Activated naive CD4-positive, alpha-beta T cell treated with anti-CD3 and anti-CD28 coated beads for 36 hours (primary cell): ENCODE measurements at regions not wholly inside any gene's neighbourhood (a gene's known extent, or its start where the extent isn't known, plus 50 kb on each side); places are given as distances from the start of the nearest gene placed in this dataset.
"Not testable (repeated sequence)": the region's sequence is repeated elsewhere in the genome, so short reads cannot be mapped to it uniquely, and the experiment has no call there.

Source experiments
- CTCF ChIA-PET: fragments of 350-600 bp; sonication (Branson Sonifier 250); formaldehyde crosslinking; loops from one replicate; lab custom pipeline; 2021; ENCODE audit warnings: antibody characterized with exemption; lab: Charles Lee
- DNase-seq: peaks from one replicate; pipeline ENCODE4 v3.0.0-alpha.2; 2020
- H3K27ac Mint-ChIP-seq: one replicate; pipeline ENCODE4 v1.8.0; 2021; ENCODE audit warnings: mild to moderate bottlenecking, mixed read lengths
- H3K27me3 Mint-ChIP-seq: one replicate; pipeline ENCODE4 v1.8.0; 2021; ENCODE audit warnings: low read depth, mixed read lengths
- H3K36me3 Mint-ChIP-seq: one replicate; pipeline ENCODE4 v1.8.0; 2021; ENCODE audit warnings: low read depth, mixed read lengths
- H3K4me1 Mint-ChIP-seq: one replicate; pipeline ENCODE4 v1.8.0; 2021; ENCODE audit warnings: low read depth, mixed read lengths
- H3K4me3 Mint-ChIP-seq: one replicate; pipeline ENCODE4 v1.8.0; 2021; ENCODE audit warnings: mild to moderate bottlenecking, moderate library complexity, mixed read lengths
- H3K9me3 Mint-ChIP-seq: one replicate; pipeline ENCODE4 v1.8.0; 2021; ENCODE audit warnings: mixed read lengths
- intact Hi-C: fragments of 100-400 bp; cut with micrococcal nuclease; formaldehyde crosslinking; loops from one replicate; pipeline ENCODE4 v1.15.1; 2023

DNA sequence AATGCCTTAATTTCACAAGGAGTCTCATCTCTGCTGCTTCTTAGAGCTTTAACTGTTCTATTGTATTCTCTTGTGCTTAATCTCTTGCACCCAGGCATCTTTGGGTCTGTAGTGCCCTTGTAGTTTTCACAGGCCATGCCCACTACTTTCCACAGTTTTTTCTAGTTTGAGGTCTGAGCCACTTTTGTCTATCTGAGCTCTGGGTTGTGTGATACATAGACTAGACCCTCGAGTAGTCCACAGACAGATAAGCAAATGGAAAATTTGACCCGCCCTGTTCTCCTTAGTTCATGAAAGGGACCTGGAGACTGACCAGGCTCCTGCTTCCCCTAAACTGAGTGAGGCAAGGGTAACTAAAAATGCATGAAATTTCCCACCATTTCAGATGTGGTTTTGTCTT lies 466.8 kb upstream of the ZEB2 start:
- CTCF ChIA-PET = no interaction called here

DNA sequence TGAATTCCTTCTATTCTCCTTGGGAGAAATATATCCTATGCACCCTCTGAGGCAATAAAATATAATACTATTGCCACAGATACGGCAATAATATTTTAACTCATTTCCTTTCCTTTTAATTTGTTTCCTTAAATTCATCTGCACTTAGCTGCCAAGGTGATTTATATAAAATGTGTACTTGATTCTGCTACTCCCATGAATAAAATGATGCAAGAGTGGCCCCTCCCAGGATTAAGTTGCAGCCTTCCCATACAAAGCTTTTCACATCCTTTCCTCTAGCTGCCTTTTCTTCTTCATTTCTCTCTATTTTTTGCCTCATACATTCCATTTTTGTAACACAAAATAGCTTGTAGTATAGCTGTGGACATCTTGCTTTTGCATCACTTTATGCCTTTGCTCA lies 464.1 kb upstream of the ZEB2 start:
- H3K36me3 Mint-ChIP-seq = peaks cover 2% of the 10 kb centered on the region
- intact Hi-C loops = no loop called here
- H3K27ac Mint-ChIP-seq = no peak overlapping the region
- no peak overlapping the region for H3K4me3 Mint-ChIP-seq
- no peaks in the 10 kb centered on the region for H3K4me1 Mint-ChIP-seq
- DNase-seq = no peak
- H3K9me3 Mint-ChIP-seq = no peaks in the 10 kb centered on the region
- no peaks in the 10 kb centered on the region for H3K27me3 Mint-ChIP-seq
- CTCF ChIA-PET = no interaction called here

More for the DNA sequence above, 466.8 kb upstream of the ZEB2 start:
- intact Hi-C loops = no loop called here
- Mint-ChIP-seq H3K27ac (no peak overlapping the region), H3K9me3 (no peaks in the 10 kb centered on the region), H3K36me3 (peaks cover 2% of the 10 kb centered on the region), H3K27me3 (peaks cover 3% of the 10 kb centered on the region), H3K4me1 (no peaks in the 10 kb centered on the region), H3K4me3 (no peak overlapping the region)
- no peak for DNase-seq

GRCh38 chr2:144983107-144983506 lies 463.2 kb upstream of the ZEB2 start:
- Mint-ChIP-seq H3K9me3 (no peaks in the 10 kb centered on the region), H3K36me3 (peaks cover 2% of the 10 kb centered on the region), H3K27me3 (no peaks in the 10 kb centered on the region), H3K4me1 (no peaks in the 10 kb centered on the region), H3K27ac (no peak overlapping the region), H3K4me3 (no peak overlapping the region)
- CTCF ChIA-PET = no interaction called here
- DNase-seq = no peak
- intact Hi-C loops = no loop called here

GRCh38 chr2:144982481-144982880 lies 462.6 kb upstream of the ZEB2 start:
- H3K36me3 Mint-ChIP-seq = peaks cover 2% of the 10 kb centered on the region
- no peaks in the 10 kb centered on the region for H3K9me3 Mint-ChIP-seq
- no peaks in the 10 kb centered on the region for H3K4me1 Mint-ChIP-seq
- no peak overlapping the region for H3K4me3 Mint-ChIP-seq
- intact Hi-C loops = no loop called here
- H3K27ac Mint-ChIP-seq = no peak overlapping the region
- H3K27me3 Mint-ChIP-seq = no peaks in the 10 kb centered on the region
- CTCF ChIA-PET = no interaction called here
- DNase-seq = no peak

- CTCF ChIA-PET = interaction anchor here (0.6 kb wide), 1 partner anchor 452 kb away, joined by 5 read pairs; no protein-coding TSS in a partner anchor
- H3K27ac Mint-ChIP-seq = no peak overlapping the region
- no peak for DNase-seq
- H3K36me3 Mint-ChIP-seq = no peaks in the 10 kb centered on the region
- H3K4me1 Mint-ChIP-seq = no peaks in the 10 kb centered on the region
- H3K9me3 Mint-ChIP-seq = peaks cover 2% of the 10 kb centered on the region
- H3K4me3 Mint-ChIP-seq = no peak overlapping the region
- no peaks in the 10 kb centered on the region for H3K27me3 Mint-ChIP-seq
- intact Hi-C loops = no loop called here
These were observed 456.0 kb upstream of the ZEB2 start for GRCh38 chr2:144975881-144976280.

DNA sequence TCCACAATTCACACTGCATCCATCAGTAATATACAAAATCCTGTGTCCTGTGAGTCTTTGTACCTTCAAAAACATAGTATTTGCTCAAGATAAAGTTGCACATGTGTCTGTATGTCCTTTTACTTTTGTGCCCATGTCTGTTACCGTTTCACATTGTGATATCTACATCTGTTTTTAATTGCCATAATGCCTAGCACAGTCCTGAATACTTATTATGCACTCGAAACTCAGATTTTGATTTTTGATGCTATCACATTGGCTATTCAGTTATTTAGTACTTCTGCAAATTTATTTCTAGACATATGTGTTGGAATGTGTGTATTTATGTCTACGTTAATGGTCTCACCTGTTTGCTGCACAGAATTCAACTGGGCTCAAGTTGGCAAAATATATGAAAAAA lies 452.8 kb upstream of the ZEB2 start:
- no peaks in the 10 kb centered on the region for H3K4me1 Mint-ChIP-seq
- CTCF ChIA-PET = interaction anchor here (0.6 kb wide), 1 partner anchor 44 kb away, joined by 3 read pairs; no protein-coding TSS in a partner anchor
- no peak overlapping the region for H3K27ac Mint-ChIP-seq
- H3K4me3 Mint-ChIP-seq = no peak overlapping the region
- H3K27me3 Mint-ChIP-seq = no peaks in the 10 kb centered on the region
- H3K9me3 Mint-ChIP-seq = peaks cover 14% of the 10 kb centered on the region
- intact Hi-C loops = no loop called here
- DNase-seq = no peak
- H3K36me3 Mint-ChIP-seq = no peaks in the 10 kb centered on the region

- no peaks in the 10 kb centered on the region for H3K27me3 Mint-ChIP-seq
- CTCF ChIA-PET = no interaction called here
- intact Hi-C loops = no loop called here
- DNase-seq = no peak
- H3K9me3 Mint-ChIP-seq = peaks cover 14% of the 10 kb centered on the region
- H3K4me3 Mint-ChIP-seq = no peak overlapping the region
- H3K27ac Mint-ChIP-seq = no peak overlapping the region
- H3K36me3 Mint-ChIP-seq = no peaks in the 10 kb centered on the region
- H3K4me1 Mint-ChIP-seq = no peaks in the 10 kb centered on the region
These were observed 451.9 kb upstream of the ZEB2 start for GRCh38 chr2:144971786-144972335.

GRCh38 chr2:144970410-144970809 lies 450.5 kb upstream of the ZEB2 start:
- CTCF ChIA-PET, H3K27me3 Mint-ChIP-seq, H3K36me3 Mint-ChIP-seq, intact Hi-C loops, H3K4me1 Mint-ChIP-seq, H3K27ac Mint-ChIP-seq, H3K4me3 Mint-ChIP-seq, DNase-seq: not testable (repeated sequence)
- peaks cover 16% of the 10 kb centered on the region for H3K9me3 Mint-ChIP-seq

GRCh38 chr2:144969564-144969963 lies 449.6 kb upstream of the ZEB2 start:
- H3K4me3 Mint-ChIP-seq, DNase-seq, H3K27me3 Mint-ChIP-seq, intact Hi-C loops, CTCF ChIA-PET, H3K36me3 Mint-ChIP-seq, H3K4me1 Mint-ChIP-seq, H3K27ac Mint-ChIP-seq: not testable (repeated sequence)
- peaks cover 16% of the 10 kb centered on the region for H3K9me3 Mint-ChIP-seq

- Mint-ChIP-seq H3K27ac (no peak overlapping the region), H3K9me3 (peaks cover 18% of the 10 kb centered on the region), H3K4me1 (no peaks in the 10 kb centered on the region), H3K36me3 (no peaks in the 10 kb centered on the region), H3K4me3 (no peak overlapping the region), H3K27me3 (no peaks in the 10 kb centered on the region)
- CTCF ChIA-PET = no interaction called here
- intact Hi-C loops = no loop called here
- DNase-seq = no peak
These were observed 448.0 kb upstream of the ZEB2 start for GRCh38 chr2:144967961-144968360.

GRCh38 chr2:144965172-144965571 lies 445.3 kb upstream of the ZEB2 start:
- Mint-ChIP-seq H3K27ac (no peak overlapping the region), H3K9me3 (peaks cover 13% of the 10 kb centered on the region), H3K4me3 (no peak overlapping the region), H3K36me3 (no peaks in the 10 kb centered on the region), H3K4me1 (no peaks in the 10 kb centered on the region), H3K27me3 (no peaks in the 10 kb centered on the region)
- CTCF ChIA-PET = interaction anchor here (0.6 kb wide), 2 partner anchors 1246 to 1595 kb away, joined by 3 read pairs; no protein-coding TSS in a partner anchor
- no peak for DNase-seq
- intact Hi-C loops = no loop called here

GRCh38 chr2:144963031-144963430 lies 443.1 kb upstream of the ZEB2 start:
- intact Hi-C loops = no loop called here
- H3K36me3 Mint-ChIP-seq = no peaks in the 10 kb centered on the region
- DNase-seq = no peak
- no peak overlapping the region for H3K4me3 Mint-ChIP-seq
- H3K27me3 Mint-ChIP-seq = no peaks in the 10 kb centered on the region
- no peak overlapping the region for H3K27ac Mint-ChIP-seq
- H3K4me1 Mint-ChIP-seq = no peaks in the 10 kb centered on the region
- peaks cover 6% of the 10 kb centered on the region for H3K9me3 Mint-ChIP-seq
- CTCF ChIA-PET = no interaction called here

DNA sequence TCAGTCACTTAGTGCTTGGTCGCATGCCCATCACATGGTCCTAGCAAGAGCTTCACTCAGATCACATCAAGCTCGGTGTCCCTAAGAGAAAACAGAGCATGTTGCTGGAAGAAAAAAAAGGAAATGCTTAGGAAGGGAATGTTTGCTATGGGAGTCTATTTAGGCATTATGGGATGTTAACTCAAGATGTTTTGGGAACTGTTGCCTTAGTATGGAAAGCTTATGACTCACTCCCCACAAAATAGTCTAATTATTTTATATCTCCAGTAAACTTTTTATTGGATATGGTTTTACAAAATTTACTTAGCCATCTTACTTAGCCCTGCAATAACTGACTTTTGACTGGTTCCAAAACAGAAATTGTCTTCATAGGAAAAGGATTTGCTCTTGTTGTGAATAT lies 439.5 kb upstream of the ZEB2 start:
- Mint-ChIP-seq H3K4me3 (no peak overlapping the region), H3K27me3 (no peaks in the 10 kb centered on the region), H3K4me1 (no peaks in the 10 kb centered on the region), H3K36me3 (no peaks in the 10 kb centered on the region), H3K27ac (no peak overlapping the region), H3K9me3 (peaks cover 1% of the 10 kb centered on the region)
- CTCF ChIA-PET = no interaction called here
- intact Hi-C loops = no loop called here
- DNase-seq = no peak
